RKO (cell line): ENCODE measurements at regions not wholly inside any gene's neighbourhood (a gene's known extent, or its start where the extent isn't known, plus 50 kb on each side); places are given as distances from the start of the nearest gene placed in this dataset.

Source experiments
- DNase-seq: peaks from one replicate; pipeline ENCODE4 v3.0.0-alpha.2; 2016; ENCODE audit warnings: low spot score

GRCh38 chr11:109165035-109165434 is 257.0 kb upstream of the C11orf87 start:
- no peak for DNase-seq

GRCh38 chr11:109166441-109166840 is 255.5 kb upstream of the C11orf87 start:
- no peak for DNase-seq

- DNase-seq: no peak
Measured at GRCh38 chr11:109173504-109173903, 248.5 kb upstream of the C11orf87 start.

DNA sequence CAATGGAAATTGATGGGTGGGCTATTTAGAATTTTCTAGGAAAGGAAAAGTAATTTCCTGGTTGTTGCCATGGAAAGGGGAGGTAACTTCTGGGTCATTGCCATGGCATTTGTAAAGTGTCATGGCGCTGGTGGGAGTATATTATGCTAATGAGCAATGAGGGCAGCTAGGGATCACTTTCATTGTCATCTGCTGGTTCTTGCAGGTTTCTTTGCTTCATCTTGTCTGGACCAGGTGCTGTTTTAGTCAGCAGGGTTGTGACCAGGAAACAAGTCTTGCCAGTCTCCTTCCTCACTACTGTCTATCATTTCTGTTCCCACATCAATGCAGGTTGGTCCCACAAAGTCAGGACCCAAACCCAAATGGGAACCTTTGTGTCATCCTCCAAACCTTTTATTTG is 237.6 kb upstream of the C11orf87 start:
- no peak for DNase-seq

- no peak for DNase-seq
Measured at GRCh38 chr11:109192864-109193263, 229.1 kb upstream of the C11orf87 start.

DNA sequence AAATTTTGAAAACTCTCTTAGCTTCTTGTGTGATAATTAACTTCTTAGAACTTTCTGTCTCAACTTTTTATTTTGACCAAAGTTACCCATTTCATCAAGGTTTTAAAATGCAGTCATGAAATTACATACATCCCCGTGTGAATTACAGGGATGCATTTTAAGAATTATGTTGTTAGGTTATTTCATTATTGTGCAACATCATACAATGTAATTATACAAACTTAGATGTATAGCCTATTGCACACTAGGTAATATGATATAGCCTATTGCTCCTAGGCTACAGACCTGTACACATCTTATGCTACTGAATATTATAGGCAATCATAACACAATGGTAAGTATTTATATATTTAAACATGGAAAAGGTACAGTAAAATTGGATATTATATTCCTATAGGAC is 228.1 kb upstream of the C11orf87 start:
- no peak for DNase-seq

DNA sequence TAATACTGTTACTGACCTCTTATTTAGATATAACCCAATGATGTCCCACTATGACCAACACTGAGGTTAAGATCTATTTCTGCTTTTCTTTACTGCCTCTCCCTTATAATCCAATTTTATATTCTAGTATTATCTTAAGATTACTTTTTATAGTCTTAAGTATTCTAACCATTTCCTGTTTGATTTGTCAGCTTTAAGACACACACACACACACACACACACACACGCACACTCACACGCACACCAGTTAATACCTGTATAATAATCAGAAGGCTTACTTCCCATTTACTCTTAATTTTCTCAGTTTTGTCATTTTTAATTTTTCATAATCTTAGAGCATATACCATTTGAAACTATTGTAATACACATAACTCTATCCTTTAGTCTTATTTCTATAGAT is 226.0 kb upstream of the C11orf87 start:
- DNase-seq: no peak

DNA sequence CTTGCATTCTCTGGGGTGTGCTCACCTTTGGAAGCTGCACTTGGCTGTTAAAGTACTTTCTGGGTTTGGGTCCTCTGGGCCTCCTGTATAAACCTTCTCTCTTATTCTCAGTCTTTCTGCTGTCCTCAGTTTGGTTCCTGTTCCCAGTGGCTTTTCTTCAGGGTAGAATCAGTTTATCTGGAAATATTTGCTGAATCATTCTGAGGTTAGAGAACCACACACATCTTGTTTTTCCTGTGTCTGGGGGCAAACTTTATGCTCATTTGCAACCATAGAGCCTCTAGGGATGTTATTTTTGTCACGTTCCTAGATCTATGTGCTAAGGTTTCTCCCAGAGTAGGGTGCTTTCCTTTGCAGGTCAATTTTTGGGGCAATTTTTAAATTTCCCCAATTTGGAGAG is 224.3 kb upstream of the C11orf87 start:
- DNase-seq: no peak

GRCh38 chr11:109203176-109203575 is 218.8 kb upstream of the C11orf87 start:
- no peak for DNase-seq

GRCh38 chr11:109205312-109205711 is 216.7 kb upstream of the C11orf87 start:
- DNase-seq: no peak

GRCh38 chr11:109208121-109208520 is 213.9 kb upstream of the C11orf87 start:
- no peak for DNase-seq

- no peak for DNase-seq
Measured at GRCh38 chr11:109209572-109209971, 212.4 kb upstream of the C11orf87 start.

GRCh38 chr11:109221190-109221589 is 200.8 kb upstream of the C11orf87 start:
- no peak for DNase-seq

DNA sequence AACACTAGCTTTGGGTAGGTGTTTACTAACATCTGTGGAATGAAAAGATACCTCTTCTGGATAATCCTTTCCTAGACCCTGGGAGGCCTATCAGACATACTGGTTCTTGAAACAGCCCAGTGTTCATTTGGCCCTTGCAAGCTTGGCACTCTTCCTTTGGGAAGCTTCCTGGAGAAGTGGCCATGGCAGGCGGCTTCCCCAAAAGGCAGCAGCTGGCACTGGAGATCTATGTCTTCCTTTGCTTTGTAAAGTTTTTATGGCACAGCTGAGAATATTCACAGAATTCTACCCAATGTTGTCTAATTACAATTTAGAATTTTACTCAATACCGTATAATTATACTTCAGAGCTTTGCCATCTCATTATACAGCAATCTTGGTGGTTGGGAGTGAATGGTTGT is 199.2 kb upstream of the C11orf87 start:
- no peak for DNase-seq

DNA sequence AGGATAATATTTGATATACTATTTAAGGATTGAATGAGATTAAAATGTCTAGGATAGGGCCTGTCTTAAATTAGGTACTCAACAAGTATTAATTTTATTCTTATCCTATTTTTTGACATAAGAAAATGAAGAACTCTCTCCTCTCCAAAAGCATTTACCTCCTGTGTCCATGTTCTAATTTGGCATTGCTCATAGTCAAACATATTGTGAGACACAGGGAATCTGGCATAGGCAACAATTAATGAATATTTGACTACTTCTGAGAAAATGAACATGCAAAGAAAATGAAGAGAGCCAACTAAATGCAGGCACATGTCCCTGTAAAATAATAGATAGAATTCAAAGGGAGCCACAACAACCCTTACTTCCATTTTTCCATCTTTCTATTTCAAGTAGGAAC is 198.5 kb upstream of the C11orf87 start:
- no peak for DNase-seq

DNA sequence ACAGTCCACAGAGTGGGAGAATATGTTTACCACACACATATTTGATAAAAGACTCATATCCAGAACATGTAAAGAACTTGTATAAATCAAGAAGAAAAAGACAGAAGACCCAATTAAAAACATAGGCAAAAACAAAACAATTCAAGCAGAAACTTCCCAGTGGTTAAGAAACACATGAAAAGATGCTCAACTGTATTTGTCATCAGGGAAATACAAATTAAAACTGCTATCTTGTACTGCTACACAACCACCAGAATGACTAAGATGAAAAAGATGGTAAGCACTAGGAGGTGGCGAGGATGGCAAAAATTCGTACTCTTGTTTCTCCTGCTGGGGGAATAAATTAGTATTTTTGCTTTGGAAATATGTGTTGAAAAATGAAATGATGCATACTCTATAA is 192.3 kb upstream of the C11orf87 start:
- DNase-seq: no peak

DNA sequence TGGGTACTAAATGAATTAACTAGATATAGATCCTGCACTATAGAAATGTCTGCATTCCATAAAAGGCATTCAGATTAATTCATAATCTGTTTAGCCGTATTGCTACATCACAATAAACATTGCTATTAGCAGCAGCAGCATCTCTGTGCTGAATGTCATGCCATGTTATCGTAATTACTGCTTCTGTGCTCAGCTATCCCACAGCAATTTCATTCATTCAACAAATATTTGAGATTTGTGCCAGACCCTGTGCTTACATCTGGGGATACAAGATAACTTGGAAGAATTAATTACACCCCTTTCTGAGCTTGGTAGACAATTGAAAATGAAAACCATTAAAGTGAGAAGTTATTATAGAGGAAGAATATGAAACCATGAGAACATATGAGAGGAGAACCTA is 185.8 kb upstream of the C11orf87 start:
- no peak for DNase-seq

DNA sequence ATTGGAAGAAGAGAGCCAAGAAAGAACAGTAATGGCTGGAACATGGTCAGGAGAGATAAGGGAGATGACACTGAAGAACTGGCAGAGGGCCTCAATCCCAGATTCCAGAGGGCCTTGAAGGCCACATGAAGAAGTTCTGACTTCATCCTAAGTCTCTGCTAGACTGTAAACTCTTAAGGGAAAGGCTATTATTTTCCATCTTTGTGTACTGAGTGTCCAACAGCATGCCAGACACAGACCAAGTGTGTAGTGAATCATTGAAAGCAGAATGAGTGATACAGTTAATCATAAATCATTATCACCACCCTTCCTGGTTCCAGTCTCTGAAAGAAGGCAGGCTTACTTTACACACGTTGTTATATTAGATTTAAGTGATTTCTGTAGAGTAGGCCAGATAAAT is 185.3 kb upstream of the C11orf87 start:
- peak; percentile 16 for DNase-seq

DNA sequence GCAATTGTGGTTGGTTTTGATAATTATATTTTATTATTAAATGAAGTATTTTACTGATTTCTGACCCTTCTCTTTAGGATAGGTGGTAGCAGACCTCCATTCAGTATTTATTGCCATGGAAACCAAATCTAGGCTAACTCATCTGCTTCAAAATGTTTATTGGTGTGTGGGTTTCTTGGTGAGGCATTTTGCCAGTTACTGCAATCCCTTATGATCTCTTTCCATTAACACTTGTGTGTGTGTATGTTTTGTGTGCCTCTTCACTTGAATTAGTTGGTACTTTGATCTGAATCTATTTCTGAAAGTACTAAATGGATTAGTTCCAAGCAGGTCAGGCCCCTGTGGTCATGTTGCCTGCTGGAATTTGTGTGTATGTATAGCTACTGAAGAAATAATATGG is 184.4 kb upstream of the C11orf87 start:
- DNase-seq: no peak

DNA sequence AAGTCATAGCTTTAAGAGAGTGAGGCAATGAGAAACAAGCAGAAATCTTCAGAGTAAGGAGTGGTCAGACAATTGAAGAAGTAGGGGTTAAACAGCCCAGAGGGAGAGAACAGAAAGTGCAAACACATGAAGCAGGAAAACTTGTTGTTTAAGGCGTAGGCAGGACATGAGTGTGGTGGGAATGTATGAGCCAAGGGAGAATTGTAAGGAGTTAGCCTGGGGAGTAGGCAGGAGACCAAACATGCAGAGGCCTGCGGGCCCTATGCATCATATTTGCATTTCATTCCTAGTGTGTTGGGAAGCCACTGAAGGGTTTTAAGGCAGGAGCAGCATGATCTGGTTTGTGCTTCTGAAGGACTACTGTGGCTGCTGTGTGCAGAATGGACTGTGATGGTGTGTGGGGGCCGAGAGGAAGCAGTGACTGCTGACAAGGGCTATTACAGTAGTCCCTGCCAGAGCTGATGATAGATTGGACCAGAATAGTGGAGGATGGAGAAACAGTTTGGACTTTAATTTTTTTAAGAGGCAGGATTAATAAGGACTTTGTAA is 179.9 kb upstream of the C11orf87 start:
- no peak for DNase-seq

DNA sequence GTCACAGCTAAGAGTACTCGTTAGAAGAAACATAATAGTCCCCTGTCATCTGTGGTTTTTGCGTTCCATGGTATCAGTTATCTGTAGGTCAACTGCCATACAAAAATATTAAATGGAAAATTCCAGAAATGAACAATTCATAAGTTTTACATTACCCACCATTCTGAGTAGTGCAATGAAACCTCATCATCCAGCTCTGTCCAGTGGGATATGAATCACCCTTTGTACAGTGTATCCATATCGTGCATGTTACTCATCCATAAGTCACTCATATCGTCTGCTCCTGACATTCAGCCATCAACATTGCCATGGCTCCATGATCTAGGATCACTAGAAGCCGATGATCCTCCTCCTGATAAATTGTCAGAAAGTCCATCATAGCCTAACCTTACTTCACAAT is 174.9 kb upstream of the C11orf87 start:
- peak; percentile 60 for DNase-seq

- no peak for DNase-seq
Measured at GRCh38 chr11:109249597-109249996, 172.4 kb upstream of the C11orf87 start.

DNA sequence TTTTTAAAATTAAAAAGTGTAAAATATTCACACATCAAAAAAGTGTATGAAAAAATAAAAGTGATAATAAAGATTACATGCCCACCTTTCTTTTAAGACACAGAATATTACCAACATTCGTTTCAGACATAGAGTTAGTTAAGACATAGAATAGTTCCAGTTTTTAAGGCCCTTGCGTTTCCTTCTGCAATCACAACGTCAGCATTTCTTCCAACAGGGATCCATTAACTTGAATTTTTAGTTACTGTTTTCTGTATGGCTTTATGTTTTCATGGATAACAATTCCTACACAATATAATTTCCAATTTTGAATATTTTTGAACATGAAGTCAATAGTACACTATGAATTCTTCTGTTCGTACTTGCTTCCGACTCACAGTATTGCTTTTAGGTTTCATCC is 170.8 kb upstream of the C11orf87 start:
- no peak for DNase-seq

DNA sequence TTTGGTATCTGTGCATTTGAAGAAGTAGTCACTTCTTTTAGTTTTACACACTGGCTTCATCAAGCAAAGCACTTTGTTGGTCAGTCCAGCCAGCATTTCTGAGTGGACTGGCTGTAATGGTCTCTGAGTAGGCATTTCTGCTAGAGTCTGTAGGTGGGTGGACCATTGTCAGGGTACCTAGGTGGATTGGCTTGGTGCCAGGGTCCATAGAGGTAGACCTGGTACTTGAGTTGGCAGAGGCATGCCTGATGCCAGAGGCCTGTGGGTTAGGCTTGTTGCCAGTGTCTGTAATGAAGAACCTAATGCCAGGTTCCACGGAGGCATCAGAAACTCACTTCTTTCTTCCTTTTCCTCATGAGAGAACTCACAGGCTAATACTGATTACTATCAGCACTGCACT is 157.9 kb upstream of the C11orf87 start:
- no peak for DNase-seq
